ENCODE measurements at regions not wholly inside any gene's neighbourhood (a gene's known extent, or its start where the extent isn't known, plus 50 kb on each side); places are given as distances from the start of the nearest gene placed in this dataset.

DNA sequence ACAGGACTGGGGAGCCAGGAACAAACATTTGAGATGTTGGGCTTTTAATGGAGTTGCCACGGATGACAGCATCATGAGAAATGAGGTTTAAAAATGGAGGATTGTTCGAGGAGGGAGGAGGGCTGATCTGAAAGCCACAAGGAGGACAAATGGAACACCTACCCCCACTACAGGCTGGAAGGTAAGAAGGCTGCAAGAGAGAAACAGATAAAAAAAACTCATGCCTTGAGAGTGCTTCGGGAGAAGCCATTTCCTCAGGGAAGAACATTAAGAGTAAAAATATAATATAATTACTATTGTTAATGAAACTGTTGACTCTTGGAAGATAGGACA, 119.5 kb upstream of the MAP9 start:
- Mint-ChIP-seq H3K27ac (no peak overlapping the region), H3K4me3 (no peak overlapping the region), H3K36me3 (no peaks in the 10 kb centered on the region), H3K27me3 (no peaks in the 10 kb centered on the region), H3K4me1 (no peaks in the 10 kb centered on the region), H3K9me3 (no peaks in the 10 kb centered on the region)
- ATAC-seq (replicated peaks) (no peak), DNase-seq (no peak)

DNA sequence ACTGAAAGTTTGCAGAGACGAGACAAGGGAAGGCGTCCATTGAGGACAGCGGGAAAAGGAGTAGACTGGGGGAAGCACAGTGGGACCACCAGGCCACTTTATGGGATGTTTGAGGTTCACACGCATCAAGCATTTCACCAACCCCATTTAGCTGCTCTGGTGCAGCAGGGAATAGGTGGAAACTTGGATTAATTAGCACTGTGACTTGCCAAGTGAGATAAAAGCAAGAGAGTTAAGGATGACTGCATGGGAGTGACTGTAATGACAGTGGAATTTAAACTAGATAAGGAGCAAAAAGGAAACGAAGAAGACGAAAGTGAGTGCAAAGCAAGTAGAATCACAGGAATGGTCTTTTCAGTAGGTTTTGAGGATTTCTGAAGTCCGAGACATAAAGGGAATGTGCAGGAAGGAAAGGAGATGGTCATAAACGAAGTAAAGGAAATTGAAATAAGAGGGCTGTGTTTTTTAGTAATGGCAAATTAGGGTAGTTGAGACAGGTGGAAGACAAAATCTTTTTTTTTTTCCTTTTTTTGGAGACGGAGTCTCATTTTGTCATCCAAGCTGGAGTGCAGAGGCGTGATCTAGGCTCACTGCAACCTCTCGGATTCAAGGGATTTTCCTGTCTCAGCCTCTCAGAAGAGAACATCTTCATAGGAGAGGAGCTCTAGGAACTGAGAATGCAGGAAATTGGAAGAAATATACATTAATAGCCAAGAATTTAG, 119.0 kb upstream of the MAP9 start:
- H3K4me3 Mint-ChIP-seq, result no peak overlapping the region
- H3K27ac Mint-ChIP-seq, result no peak overlapping the region
- no peaks in the 10 kb centered on the region for H3K36me3 Mint-ChIP-seq
- H3K27me3 Mint-ChIP-seq, result no peaks in the 10 kb centered on the region
- H3K9me3 Mint-ChIP-seq, result no peaks in the 10 kb centered on the region
- DNase-seq (no peak), ATAC-seq (replicated peaks) (no peak)
- no peaks in the 10 kb centered on the region for H3K4me1 Mint-ChIP-seq

DNA sequence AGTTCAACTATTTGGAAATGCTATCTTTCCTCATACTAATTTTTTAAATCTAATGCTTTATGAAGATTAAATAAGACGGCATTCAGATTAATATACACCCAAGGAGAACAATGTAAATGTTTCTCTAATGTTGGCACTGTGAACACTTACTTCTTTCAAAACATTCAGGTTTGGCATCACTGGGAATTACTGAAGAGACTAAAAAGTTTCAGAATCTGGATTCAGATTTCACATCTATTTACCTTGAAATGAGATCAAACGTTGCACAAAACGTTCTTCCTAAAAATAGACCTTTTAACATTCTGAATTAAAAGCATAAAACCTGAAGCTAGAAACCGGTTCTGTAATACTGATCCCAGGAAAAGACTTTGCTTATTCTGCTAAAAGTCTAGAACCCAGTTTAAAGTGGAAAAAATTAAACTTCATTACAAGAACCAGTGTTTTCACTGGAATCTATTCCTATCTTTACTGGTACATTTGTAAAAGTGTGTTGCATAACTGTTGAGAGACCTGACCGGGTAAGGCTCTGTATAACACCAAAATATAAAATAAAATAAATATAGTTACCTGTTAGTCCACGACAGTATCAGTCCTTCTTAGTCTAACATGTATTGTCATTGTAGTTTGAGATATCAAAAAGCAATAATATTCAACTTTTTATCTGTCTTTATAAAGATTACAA, 117.4 kb upstream of the MAP9 start:
- ATAC-seq (replicated peaks), result no peak

DNA sequence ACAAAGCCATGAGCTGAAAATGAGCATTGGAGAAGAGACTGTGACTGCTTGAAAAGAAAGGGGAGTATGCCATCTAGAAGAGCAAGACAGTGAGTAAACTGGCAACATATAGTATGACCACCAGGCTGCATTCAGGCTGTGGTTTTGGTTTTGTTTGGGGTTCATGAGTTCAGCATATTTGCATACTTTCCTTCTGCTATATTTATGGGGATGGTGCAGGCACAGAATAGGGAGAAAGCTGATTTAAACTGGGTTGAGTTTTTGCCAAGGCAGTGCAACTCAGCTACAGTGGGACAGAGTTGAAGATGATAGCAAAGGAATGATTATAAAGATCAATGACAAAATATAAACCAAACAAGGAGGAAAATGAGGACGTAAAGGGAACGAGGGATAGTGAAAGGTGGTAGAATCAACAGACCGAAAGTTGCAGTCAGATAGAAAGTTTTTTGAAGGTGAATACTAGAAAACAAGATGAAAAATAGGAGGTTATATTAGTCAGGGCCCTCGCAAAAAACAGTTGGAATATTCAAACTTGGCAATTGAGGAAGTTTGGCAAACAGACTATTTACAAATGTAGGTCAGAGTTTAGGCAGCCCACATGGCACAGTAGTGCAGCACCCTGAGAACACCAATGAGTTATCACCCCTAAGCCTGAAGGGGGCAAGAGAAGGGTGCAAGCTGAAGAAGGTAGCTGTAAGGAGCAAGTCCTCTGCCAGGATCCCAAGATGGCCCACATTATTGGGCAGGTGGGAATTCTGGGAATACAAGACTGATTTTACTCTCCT, 114.8 kb upstream of the MAP9 start:
- DNase-seq (no peak), ATAC-seq (replicated peaks) (peak; percentile 50 to 51)
- Mint-ChIP-seq H3K27me3 (no peaks in the 10 kb centered on the region), H3K9me3 (no peaks in the 10 kb centered on the region), H3K27ac (no peak overlapping the region), H3K36me3 (no peaks in the 10 kb centered on the region), H3K4me1 (no peaks in the 10 kb centered on the region), H3K4me3 (no peak overlapping the region)

More for the DNA sequence above, 117.4 kb upstream of the MAP9 start:
- Mint-ChIP-seq H3K4me1 (no peaks in the 10 kb centered on the region), H3K4me3 (no peak overlapping the region), H3K9me3 (no peaks in the 10 kb centered on the region), H3K27me3 (no peaks in the 10 kb centered on the region), H3K36me3 (no peaks in the 10 kb centered on the region), H3K27ac (no peak overlapping the region)
- no peak for DNase-seq

DNA sequence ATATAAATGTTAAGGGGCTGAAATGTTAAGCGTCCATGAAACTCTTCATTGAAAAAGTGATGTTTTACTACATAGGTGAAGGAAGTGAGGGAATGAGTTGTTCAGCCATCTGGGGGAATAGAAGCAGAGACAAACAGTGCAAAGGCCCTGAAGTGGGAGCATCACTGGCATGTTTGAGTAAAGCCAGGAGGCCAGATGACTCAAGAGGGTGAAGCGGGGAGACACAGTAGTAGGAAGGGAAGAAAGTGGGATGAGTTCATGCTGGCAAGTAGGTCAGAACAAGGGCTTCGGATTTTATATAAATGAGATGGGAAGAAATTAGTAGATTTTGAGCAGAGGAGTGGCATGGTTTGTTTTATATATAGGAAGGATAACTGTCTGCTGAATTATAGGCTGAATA, 112.5 kb upstream of the MAP9 start:
- Mint-ChIP-seq H3K36me3 (no peaks in the 10 kb centered on the region), H3K4me3 (no peak overlapping the region), H3K27me3 (peaks cover 0 to 4% of the 10 kb centered on the region in 2 donors), H3K9me3 (no peaks in the 10 kb centered on the region), H3K4me1 (no peaks in the 10 kb centered on the region), H3K27ac (no peak overlapping the region)
- no peak for ATAC-seq (replicated peaks)
- no peak for DNase-seq

DNA sequence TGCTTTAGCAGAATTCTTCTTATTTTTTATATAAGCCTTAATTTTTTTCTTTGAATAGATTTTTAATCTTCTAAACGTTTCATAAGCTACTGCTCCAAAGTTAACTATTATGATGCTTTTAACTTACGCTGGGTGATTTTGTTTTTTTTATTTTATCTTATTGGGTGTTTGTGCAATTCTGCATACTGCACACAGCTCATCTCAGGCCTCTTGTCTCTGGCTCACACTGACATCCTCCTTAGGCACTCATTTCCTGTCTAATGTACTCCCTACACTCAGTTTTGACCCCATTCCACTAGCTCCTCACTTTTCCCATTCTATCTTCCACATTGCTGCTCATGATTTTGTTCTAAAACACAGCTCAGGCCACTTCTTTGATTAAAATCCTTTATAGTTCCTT, 111.9 kb upstream of the MAP9 start:
- ATAC-seq (replicated peaks) (no peak), DNase-seq (no peak)
- Mint-ChIP-seq H3K4me1 (no peaks in the 10 kb centered on the region), H3K27me3 (peaks cover 0 to 4% of the 10 kb centered on the region in 2 donors), H3K9me3 (no peaks in the 10 kb centered on the region), H3K36me3 (no peaks in the 10 kb centered on the region), H3K4me3 (no peak overlapping the region), H3K27ac (no peak overlapping the region)

DNA sequence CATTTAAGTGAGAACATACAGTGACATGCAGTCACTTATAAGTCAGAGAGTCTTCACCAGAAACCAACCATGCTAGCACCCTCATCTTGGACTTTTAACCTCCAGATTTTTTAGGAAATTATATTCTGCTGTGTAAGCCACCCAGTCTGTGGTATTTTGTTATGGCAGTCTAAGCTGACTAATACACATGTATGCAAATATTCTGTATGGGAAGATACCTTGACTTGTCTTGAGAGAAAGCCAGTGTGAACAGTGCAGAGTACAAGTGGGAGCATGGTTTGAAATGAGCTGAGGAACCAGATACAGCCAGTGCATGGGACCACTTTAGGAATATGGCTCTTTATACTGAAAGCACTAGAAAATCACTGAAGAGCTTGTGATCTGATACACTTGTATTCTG, 110.4 kb upstream of the MAP9 start:
- ATAC-seq (replicated peaks) (no peak), DNase-seq (no peak)
- Mint-ChIP-seq H3K9me3 (no peaks in the 10 kb centered on the region), H3K27me3 (peaks cover 0 to 4% of the 10 kb centered on the region in 2 donors), H3K36me3 (no peaks in the 10 kb centered on the region), H3K4me3 (no peak overlapping the region), H3K27ac (no peak overlapping the region), H3K4me1 (no peaks in the 10 kb centered on the region)

DNA sequence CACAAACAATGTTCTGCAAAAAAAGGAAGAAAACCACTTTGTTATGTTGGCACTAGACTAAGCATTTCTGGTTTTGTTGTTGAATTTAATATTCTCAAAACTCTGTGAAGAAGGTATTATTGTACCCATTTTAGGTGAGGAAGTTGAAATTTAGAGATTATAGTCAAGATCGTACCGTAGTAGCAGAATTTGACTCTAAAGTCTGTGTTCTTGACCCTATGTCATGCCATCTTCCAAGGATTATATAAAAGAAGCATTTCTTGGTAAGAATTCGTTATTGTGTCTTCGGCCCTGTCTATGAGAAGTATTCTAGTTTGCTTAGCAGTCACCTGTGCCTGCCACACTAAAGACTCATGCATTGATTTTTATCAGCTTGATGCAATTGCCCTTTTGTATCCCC, 104.4 kb upstream of the MAP9 start:
- no peak overlapping the region for H3K4me3 Mint-ChIP-seq
- no peak for DNase-seq
- ATAC-seq (replicated peaks), result no peak
- no peaks in the 10 kb centered on the region for H3K4me1 Mint-ChIP-seq
- H3K9me3 Mint-ChIP-seq, result no peaks in the 10 kb centered on the region
- H3K27ac Mint-ChIP-seq, result no peak overlapping the region
- H3K36me3 Mint-ChIP-seq, result no peaks in the 10 kb centered on the region
- peaks cover 0 to 1% of the 10 kb centered on the region in 2 donors for H3K27me3 Mint-ChIP-seq

DNA sequence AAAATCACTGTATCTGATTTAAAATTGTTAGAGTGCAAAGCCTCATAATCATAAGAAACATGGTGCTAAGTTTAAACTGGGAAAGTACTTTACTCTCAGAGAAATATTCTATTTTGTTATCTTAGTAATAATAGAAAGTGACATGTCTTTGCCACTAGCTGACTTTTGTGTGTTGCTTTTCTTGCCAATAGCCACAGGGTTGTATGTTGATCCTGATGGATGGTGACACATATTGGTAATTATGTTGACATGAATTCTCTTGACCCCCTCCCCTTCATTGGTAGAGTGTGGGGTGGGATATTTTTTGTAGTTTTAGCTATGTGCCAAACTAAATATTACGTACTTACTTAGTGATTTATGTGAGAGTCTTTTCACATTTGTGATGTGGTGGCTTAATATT, 103.1 kb upstream of the MAP9 start:
- H3K4me3 Mint-ChIP-seq, result no peak overlapping the region
- no peaks in the 10 kb centered on the region for H3K9me3 Mint-ChIP-seq
- no peak for ATAC-seq (replicated peaks)
- DNase-seq, result no peak
- H3K36me3 Mint-ChIP-seq, result no peaks in the 10 kb centered on the region
- H3K27ac Mint-ChIP-seq, result no peak overlapping the region
- H3K27me3 Mint-ChIP-seq, result no peaks in the 10 kb centered on the region
- no peaks in the 10 kb centered on the region for H3K4me1 Mint-ChIP-seq

DNA sequence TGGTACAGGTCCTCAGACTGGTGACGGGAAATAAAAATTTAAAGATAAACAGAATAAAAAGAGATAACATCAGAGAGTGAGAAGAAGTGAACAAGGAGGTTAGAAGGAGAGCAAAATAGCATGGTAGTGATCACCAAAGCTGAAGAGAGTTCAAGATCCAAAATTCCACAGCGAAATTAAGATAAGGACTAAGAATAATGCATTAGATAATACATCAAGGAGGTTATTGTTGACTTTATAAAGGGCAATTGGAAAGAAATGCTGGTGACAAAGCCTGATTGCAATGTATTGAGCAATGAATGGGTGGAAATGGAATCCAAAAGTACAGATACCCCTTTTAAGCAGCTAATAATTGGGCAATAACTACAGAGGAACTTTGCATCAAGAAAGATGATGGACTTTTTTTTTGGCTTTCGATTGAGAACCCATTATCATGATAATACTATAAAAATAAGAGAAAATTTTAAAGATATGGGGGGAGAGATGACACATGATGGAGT, 101.6 kb upstream of the MAP9 start:
- DNase-seq, result no peak
- H3K27ac Mint-ChIP-seq, result no peak overlapping the region
- H3K4me1 Mint-ChIP-seq, result no peaks in the 10 kb centered on the region
- H3K9me3 Mint-ChIP-seq, result no peaks in the 10 kb centered on the region
- H3K4me3 Mint-ChIP-seq, result no peak overlapping the region
- ATAC-seq (replicated peaks), result no peak
- H3K27me3 Mint-ChIP-seq, result no peaks in the 10 kb centered on the region
- H3K36me3 Mint-ChIP-seq, result no peaks in the 10 kb centered on the region

DNA sequence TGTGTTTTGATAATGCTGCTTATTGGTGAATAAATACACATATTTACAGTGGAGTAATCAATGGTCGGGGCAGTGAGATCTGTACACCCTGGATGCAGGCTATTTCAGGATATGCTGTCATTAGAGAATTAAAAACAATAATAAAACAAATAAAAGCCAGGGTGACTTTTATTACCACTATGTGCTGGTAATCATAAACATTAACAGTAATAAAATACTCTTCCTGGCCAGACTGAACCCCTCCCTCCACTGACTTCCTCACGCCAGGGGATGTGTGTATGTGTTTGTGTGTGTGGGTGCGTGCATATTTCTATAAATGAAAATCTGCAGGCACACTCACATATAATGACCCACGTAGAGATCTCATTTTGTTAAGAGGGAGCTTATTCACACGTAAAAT, 98.0 kb upstream of the MAP9 start:
- Mint-ChIP-seq H3K4me1 (no peaks in the 10 kb centered on the region), H3K36me3 (no peaks in the 10 kb centered on the region), H3K9me3 (no peaks in the 10 kb centered on the region), H3K4me3 (no peak overlapping the region), H3K27ac (no peak overlapping the region), H3K27me3 (no peaks in the 10 kb centered on the region)
- ATAC-seq (replicated peaks), result no peak
- DNase-seq, result no peak

DNA sequence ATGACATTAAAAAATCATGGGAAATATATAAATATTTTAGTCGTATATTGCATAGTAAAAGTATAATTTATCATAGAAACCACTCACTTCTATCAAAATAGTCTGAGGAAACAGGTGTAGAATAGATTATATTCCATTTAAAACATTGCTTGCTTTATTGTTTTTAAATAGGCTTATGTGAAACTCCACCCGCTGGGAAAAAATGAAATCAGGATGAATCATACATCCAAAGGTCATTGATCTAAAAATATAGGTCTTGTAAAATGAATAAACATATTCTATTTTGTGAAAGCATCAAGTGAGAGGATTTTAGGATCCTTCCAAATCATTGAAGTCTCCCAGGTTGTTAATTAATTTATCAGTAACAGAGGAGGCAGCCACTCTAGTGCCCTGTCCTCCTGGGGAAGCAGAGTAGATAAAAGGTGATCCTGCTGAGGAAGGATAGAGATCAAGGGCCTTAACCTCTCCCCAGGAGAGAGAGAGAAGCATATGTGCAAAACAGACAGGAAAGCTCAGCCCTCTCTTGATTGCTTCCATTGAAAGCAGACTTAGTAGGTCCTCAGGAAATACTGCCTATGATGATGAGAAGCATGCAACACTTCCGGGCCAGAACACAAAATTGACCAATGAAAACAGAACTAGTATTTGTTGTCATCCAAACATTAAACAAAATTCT, 96.8 kb upstream of the MAP9 start:
- DNase-seq, result no peak
- no peaks in the 10 kb centered on the region for H3K9me3 Mint-ChIP-seq
- ATAC-seq (replicated peaks), result no peak
- H3K4me3 Mint-ChIP-seq, result no peak overlapping the region
- no peak overlapping the region for H3K27ac Mint-ChIP-seq
- H3K27me3 Mint-ChIP-seq, result no peaks in the 10 kb centered on the region
- no peaks in the 10 kb centered on the region for H3K4me1 Mint-ChIP-seq
- H3K36me3 Mint-ChIP-seq, result no peaks in the 10 kb centered on the region

DNA sequence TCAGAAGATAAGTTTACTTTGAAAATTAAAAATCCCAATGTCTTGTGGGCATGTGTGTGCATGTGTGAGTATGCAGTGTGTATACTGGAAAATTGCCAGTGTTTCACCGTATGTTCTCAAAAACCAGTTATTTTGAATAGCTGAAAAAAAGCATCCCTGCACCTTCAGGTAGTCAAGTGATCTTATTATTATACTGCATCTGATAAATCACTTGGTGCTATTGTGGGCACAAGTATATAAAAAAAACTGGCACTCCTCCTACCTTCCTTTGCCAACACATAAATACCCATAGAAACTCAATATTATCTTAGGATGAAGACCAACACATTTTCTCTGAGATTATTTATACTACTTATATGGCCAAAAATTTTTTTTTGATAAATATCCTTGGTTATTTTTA, 91.5 kb upstream of the MAP9 start:
- Mint-ChIP-seq H3K27ac (no peak overlapping the region), H3K27me3 (no peaks in the 10 kb centered on the region), H3K4me1 (no peaks in the 10 kb centered on the region), H3K36me3 (no peaks in the 10 kb centered on the region), H3K9me3 (no peaks in the 10 kb centered on the region), H3K4me3 (no peak overlapping the region)
- DNase-seq (no peak), ATAC-seq (replicated peaks) (no peak)

DNA sequence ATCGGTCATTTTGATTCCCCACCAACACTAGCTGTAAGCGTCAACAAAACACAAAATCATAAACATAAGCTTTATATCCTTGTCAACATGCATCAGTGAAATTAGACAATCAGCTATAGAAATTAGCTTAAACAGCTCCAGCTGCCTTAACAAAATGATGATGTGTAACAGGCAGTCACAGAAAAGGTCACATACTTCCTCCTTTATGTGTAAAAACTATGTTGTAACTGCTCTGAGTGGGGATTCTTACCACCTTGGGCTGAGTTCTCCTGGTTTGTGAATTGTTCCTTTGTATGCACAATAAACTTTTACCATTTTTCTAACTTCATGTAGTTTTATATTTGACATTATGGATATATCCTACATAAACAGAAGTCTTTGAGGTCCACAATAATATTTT, 73.9 kb upstream of the MAP9 start:
- ATAC-seq (replicated peaks) (no peak), DNase-seq (no peak)
- H3K4me3 Mint-ChIP-seq, result no peak overlapping the region
- H3K9me3 Mint-ChIP-seq, result no peaks in the 10 kb centered on the region
- no peak overlapping the region for H3K27ac Mint-ChIP-seq
- H3K27me3 Mint-ChIP-seq, result no peaks in the 10 kb centered on the region
- H3K36me3 Mint-ChIP-seq, result no peaks in the 10 kb centered on the region
- no peaks in the 10 kb centered on the region for H3K4me1 Mint-ChIP-seq

All from stimulated activated naive B cell treated with anti-CD40 and anti-IgM and Interleukin-4, amounts not matched to agents 10 μg/mL and 1 μg/mL and 100 μg/mL, for 72 hours (primary cell).